MCF 10A (cell line): ENCODE measurements at regions not wholly inside any gene's neighbourhood (a gene's known extent, or its start where the extent isn't known, plus 50 kb on each side); places are given as distances from the start of the nearest gene placed in this dataset.
"Not testable (repeated sequence)": the region's sequence is repeated elsewhere in the genome, so short reads cannot be mapped to it uniquely, and the experiment has no call there.

Experiments used
- BruUV-seq: library from RNA; stranded (reverse); fragments of 400-500 nt; replicated peaks from 2 replicates; lab custom pipeline; 2021; lab: Mats Ljungman, UMichigan
- CTCF ChIA-PET: fragments of 300-600 bp; sonication (Branson Sonifier 250); formaldehyde crosslinking; extraction: SDS; loops from one replicate; lab custom pipeline; 2021; ENCODE audit warnings: antibody characterized with exemption, inconsistent platforms; lab: Yijun Ruan, JAX
- POLR2A ChIA-PET: fragments of 300-600, 350-650 bp; sonication (Branson Sonifier 250); formaldehyde crosslinking; extraction: SDS; loops from one replicate; lab custom pipeline; 2020; ENCODE audit warnings: antibody characterized with exemption, inconsistent platforms; lab: Yijun Ruan, JAX
- DNase-seq: peaks from one replicate; pipeline ENCODE4 v3.0.0-alpha.2; 2018; ENCODE audit not compliant: unreplicated experiment
- H3K27ac Mint-ChIP-seq: one replicate; pipeline ENCODE4 v1.8.0; 2022; ENCODE audit warnings: mild to moderate bottlenecking, low read depth, mixed read lengths; ENCODE audit not compliant: unreplicated experiment
- H3K27me3 Mint-ChIP-seq: one replicate; pipeline ENCODE4 v1.8.0; 2022; ENCODE audit warnings: mixed read lengths; ENCODE audit not compliant: insufficient read depth, unreplicated experiment
- H3K36me3 Mint-ChIP-seq: one replicate; pipeline ENCODE4 v1.8.0; 2022; ENCODE audit warnings: mild to moderate bottlenecking, moderate library complexity, mixed read lengths; ENCODE audit not compliant: insufficient read depth, unreplicated experiment
- H3K4me1 Mint-ChIP-seq: one replicate; pipeline ENCODE4 v1.8.0; 2022; ENCODE audit warnings: mixed read lengths; ENCODE audit not compliant: insufficient read depth, unreplicated experiment
- H3K4me3 Mint-ChIP-seq: one replicate; pipeline ENCODE4 v1.8.0; 2022; ENCODE audit warnings: mild to moderate bottlenecking, moderate library complexity, mixed read lengths; ENCODE audit not compliant: unreplicated experiment
- H3K9me3 Mint-ChIP-seq: one replicate; pipeline ENCODE4 v1.8.0; 2022; ENCODE audit warnings: mixed read lengths; ENCODE audit not compliant: unreplicated experiment
- intact Hi-C: fragments of 100-400 bp; cut with micrococcal nuclease; formaldehyde crosslinking; loops from 2 replicates; pipeline ENCODE4 v1.14.1; 2022

DNA sequence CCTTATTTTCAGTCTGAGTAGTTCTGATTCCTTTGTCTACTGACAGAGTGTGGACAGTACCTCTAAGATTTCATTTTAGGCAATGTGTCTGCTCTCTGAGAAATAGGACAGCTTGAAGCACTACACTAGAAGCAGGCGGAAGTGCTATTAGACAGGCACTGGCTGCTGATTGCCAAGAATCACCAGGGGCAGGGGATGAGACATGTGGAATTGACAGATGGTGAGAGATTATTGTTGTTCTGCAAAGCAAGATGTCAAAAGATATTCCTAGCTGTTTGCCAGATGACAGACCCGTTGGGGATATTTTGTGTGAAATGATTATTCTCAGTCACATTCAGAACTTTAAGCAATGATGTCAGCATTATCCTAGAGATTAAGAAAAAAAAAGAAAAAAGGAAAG, 323.3 kb downstream of the ANKRD30B start:
- CTCF ChIA-PET, H3K4me1 Mint-ChIP-seq, H3K9me3 Mint-ChIP-seq, H3K4me3 Mint-ChIP-seq, H3K27me3 Mint-ChIP-seq, intact Hi-C loops, POLR2A ChIA-PET, BruUV-seq, H3K36me3 Mint-ChIP-seq, DNase-seq, H3K27ac Mint-ChIP-seq: not testable (repeated sequence)
